ENCODE measurements at regions not wholly inside any gene's neighbourhood (a gene's known extent, or its start where the extent isn't known, plus 50 kb on each side); places are given as distances from the start of the nearest gene placed in this dataset.

DNA sequence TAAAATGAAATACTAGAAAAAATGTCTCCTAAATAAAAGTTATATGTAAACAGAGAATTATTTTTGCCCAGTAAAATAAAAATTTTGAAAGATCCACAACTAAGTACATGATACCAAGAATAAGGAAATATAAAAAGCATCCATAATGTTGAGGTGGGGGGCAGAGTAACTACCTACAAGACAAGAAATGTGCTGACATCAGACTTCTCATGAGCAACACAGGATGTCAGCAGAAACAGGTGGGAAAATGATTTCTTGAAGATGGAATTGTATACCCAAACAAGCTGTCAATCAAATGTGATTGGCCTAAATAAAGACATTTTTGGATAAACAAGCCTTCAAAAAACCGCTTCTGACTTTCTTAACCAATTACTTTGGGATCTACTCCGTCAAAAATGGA, 143.9 kb upstream of the LIPC start:
- 0 out of 3 replicates have a peak, but pooled peaks cover 2% of the 10 kb centered on the region for H3K4me1 ChIP-seq
- FAIRE-seq (no peak), DNase-seq (ENCODE audit: low read depth in 1 of 2, low spot score in 1 of 2) (no peak), ATAC-seq (no peak)
- ChIA-PET POLR2A (no interaction called here), CTCF (no interaction called here)
- peak; percentile 76 for TF ChIP-seq MAFK (IDR thresholded peaks at IDR 0.05; ENCODE audit: partially characterized antibody)
- TF ChIP-seq KDM5A (IDR thresholded peaks at IDR 0.05): no peak
- H3K9me3 ChIP-seq: peaks cover 7% of the 10 kb centered on the region; the same call in 1 of the 3 replicates
- WGBS (ENCODE audit: missing lambda C conversion rate): 80% methylated on average over 2 of the region's 2 CpGs
- no peak overlapping the region for H3K4me3 ChIP-seq
- no peak overlapping the region for H3K4me2 ChIP-seq
- no peak overlapping the region for H3K27ac ChIP-seq

DNA sequence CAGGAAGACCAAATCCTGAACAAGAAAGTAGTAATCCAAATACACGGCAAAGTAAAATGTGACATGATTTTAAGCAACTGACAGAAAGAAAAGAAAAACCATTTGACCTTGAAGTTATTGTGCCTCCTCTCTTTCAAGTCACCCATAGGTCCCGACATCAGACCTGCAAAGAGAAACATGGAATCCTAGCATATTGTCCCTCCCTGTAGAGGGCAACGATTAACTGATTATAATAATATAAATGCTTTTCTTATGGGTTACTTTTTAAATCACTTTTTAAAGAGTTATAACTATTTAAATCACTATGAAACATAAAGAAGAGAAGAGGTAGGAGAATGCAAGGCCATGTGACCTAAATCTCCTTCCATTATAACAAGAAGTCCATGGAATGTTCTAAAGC, 143.2 kb upstream of the LIPC start:
- DNase-seq (ENCODE audit: low read depth in 1 of 2, low spot score in 1 of 2): no peak
- Histone ChIP-seq H3K27ac (no peak overlapping the region), H3K9me3 (peaks cover 7% of the 10 kb centered on the region; the same call in 1 of the 3 replicates), H3K4me1 (0 out of 3 replicates have a peak, but pooled peaks cover 2% of the 10 kb centered on the region), H3K4me3 (no peak overlapping the region), H3K4me2 (no peak overlapping the region)
- no peak for TF ChIP-seq NFE2L2 (conservative IDR thresholded peaks at IDR 0.05; ENCODE audit: low read length)
- TF ChIP-seq RAD21 (conservative IDR thresholded peaks at IDR 0.05 in 1 of 2, IDR thresholded peaks at IDR 0.05 in 1 of 2): 0 out of 5 replicates have a peak, but pooled peaks of 1 of the 2 experiments have one; percentile 15
- FAIRE-seq: no peak
- 78% methylated on average over 3 of the region's 3 CpGs for WGBS (ENCODE audit: missing lambda C conversion rate)
- ChIA-PET POLR2A (no interaction called here), CTCF (interaction anchor here (0.9 kb wide), 1 partner anchor 69 kb away, joined by 3 read pairs; no protein-coding TSS in a partner anchor)
- ATAC-seq: no peak

DNA sequence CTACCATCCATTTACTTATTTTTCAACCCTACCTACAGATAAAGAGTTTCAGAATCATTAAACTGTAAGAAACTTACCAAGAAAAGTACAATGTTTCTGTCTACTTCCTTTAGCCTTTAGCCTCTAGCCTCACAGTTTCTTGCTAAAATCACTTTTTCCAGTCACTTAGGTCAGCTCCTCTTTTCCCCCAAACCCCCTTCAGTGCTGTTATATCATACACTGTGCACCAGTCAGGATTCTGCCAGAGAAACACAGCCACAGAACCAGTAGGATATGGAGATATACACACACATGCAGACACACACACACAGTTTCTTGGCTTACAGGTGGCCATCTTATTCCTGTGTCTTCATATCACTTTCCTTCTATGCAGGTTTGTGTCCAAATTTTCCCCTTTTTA, 139.9 kb upstream of the LIPC start:
- DNase-seq (ENCODE audit: low read depth in 1 of 2, low spot score in 1 of 2): no peak
- H3K9me3 ChIP-seq: peaks cover 22% of the 10 kb centered on the region
- TF ChIP-seq RFX5 (IDR thresholded peaks at IDR 0.05) (no peak), HDAC2 (IDR thresholded peaks at IDR 0.05) (no peak)
- TF ChIP-seq, protein P1, sequence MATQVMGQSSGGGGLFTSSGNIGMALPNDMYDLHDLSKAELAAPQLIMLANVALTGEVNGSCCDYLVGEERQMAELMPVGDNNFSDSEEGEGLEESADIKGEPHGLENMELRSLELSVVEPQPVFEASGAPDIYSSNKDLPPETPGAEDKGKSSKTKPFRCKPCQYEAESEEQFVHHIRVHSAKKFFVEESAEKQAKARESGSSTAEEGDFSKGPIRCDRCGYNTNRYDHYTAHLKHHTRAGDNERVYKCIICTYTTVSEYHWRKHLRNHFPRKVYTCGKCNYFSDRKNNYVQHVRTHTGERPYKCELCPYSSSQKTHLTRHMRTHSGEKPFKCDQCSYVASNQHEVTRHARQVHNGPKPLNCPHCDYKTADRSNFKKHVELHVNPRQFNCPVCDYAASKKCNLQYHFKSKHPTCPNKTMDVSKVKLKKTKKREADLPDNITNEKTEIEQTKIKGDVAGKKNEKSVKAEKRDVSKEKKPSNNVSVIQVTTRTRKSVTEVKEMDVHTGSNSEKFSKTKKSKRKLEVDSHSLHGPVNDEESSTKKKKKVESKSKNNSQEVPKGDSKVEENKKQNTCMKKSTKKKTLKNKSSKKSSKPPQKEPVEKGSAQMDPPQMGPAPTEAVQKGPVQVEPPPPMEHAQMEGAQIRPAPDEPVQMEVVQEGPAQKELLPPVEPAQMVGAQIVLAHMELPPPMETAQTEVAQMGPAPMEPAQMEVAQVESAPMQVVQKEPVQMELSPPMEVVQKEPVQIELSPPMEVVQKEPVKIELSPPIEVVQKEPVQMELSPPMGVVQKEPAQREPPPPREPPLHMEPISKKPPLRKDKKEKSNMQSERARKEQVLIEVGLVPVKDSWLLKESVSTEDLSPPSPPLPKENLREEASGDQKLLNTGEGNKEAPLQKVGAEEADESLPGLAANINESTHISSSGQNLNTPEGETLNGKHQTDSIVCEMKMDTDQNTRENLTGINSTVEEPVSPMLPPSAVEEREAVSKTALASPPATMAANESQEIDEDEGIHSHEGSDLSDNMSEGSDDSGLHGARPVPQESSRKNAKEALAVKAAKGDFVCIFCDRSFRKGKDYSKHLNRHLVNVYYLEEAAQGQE (IDR thresholded peaks at IDR 0.05): no peak
- ChIA-PET CTCF (no interaction called here), POLR2A (no interaction called here)
- peak; percentile 88 for FAIRE-seq
- ATAC-seq: no peak
- no peak overlapping the region for H3K4me3 ChIP-seq
- H3K4me1 ChIP-seq: no peaks in the 10 kb centered on the region
- no peak overlapping the region for H3K4me2 ChIP-seq
- no peak overlapping the region for H3K27ac ChIP-seq

DNA sequence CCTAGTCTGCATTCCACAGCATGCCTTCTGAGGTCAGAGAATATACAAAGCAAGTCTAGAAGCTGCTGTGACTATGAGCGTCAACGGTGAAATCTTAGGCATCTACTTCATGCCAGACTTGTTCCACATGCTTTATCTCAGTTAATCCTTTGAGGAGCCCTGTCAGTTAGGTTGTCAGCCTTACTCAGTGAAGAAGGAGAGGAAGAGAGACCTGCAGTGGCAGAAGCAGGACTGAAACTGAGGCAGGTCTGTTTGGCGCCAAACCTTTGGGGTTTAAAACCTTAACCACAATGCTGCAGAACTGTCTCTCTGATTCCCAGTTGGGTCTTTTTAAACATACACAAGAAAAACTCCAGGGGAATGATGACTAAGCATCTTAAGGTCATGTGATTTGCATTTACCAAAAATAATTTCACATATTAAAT, 139.0 kb upstream of the LIPC start:
- no peak for TF ChIP-seq HOXB5 (CRISPR knock-in tag; IDR thresholded peaks at IDR 0.05)
- peak; percentile 75 for TF ChIP-seq MAFK (IDR thresholded peaks at IDR 0.05; ENCODE audit: partially characterized antibody)
- Histone ChIP-seq H3K4me1 (no peaks in the 10 kb centered on the region), H3K4me2 (no peak overlapping the region), H3K9me3 (peaks cover 29% of the 10 kb centered on the region), H3K4me3 (no peak overlapping the region), H3K27ac (no peak overlapping the region)
- peak; percentile 32 for FAIRE-seq
- no peak for ATAC-seq
- ChIA-PET CTCF (interaction anchor here (0.5 kb wide), 1 partner anchor 13 kb away, joined by 3 read pairs; no protein-coding TSS in a partner anchor), POLR2A (no interaction called here)
- no peak for DNase-seq (ENCODE audit: low read depth in 1 of 2, low spot score in 1 of 2)
- 90% methylated on average over 3 of the region's 3 CpGs for WGBS (ENCODE audit: missing lambda C conversion rate)

DNA sequence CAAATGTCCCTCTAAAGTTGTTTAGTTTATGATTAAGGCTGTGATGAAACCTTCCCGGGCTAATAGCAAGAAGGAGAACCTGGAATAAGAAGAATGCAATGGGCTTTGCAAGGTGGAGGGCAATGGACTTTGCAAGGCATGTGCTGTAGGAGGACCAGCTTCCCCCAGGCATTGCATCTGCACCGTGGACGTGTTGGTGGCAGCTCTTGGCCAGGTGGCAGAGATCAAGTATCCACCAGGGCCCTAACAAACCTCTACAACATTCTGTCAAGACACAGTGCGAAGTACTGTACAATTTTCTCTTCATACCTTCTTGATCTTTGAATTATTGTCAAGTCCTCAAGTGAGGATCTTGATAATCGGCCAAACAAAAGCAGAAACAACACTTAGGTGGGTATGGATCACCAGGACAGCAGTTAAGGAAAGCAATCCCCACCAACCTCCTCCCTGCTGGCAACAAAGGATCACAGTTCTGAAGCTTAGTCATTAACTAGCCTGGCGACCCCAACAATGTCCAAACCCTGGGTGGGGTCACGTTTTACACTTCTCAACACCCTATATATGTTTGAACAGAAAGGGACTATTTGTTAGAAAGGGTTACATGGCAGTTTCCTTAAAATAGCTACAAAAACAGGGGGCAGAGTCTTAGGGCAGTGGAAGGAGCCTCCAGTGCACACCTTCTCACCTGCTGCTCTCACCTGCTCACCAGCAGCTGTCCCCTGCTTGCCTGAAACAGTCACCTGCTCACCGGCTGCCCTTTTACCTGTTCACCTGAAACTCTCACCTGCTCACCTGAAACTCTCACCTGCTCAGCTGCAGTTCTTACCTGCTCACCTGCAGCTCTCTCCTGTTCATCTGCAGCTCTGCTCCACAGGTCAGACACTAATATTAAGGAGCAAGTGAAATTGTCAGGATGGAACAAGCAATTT, 137.9 kb upstream of the LIPC start:
- no peak for DNase-seq (ENCODE audit: low read depth in 1 of 2, low spot score in 1 of 2)
- Histone ChIP-seq H3K27ac (no peak overlapping the region), H3K4me3 (no peak overlapping the region), H3K9me3 (peaks cover 29% of the 10 kb centered on the region), H3K4me1 (no peaks in the 10 kb centered on the region), H3K4me2 (no peak overlapping the region)
- 49% methylated on average over 8 of the region's 8 CpGs for WGBS (ENCODE audit: missing lambda C conversion rate)
- POLR2A ChIA-PET: no interaction called here
- FAIRE-seq: no peak
- TF ChIP-seq, protein P2, sequence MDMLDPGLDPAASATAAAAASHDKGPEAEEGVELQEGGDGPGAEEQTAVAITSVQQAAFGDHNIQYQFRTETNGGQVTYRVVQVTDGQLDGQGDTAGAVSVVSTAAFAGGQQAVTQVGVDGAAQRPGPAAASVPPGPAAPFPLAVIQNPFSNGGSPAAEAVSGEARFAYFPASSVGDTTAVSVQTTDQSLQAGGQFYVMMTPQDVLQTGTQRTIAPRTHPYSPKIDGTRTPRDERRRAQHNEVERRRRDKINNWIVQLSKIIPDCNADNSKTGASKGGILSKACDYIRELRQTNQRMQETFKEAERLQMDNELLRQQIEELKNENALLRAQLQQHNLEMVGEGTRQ (IDR thresholded peaks at IDR 0.05): no peak
- TF ChIP-seq RFX5 (IDR thresholded peaks at IDR 0.05): no peak
- TF ChIP-seq EHMT2 (IDR thresholded peaks at IDR 0.05; ENCODE audit: low read depth): no peak
- TF ChIP-seq MAFK (IDR thresholded peaks at IDR 0.05; ENCODE audit: partially characterized antibody): no peak
- no peak for TF ChIP-seq CEBPB (IDR thresholded peaks at IDR 0.05)
- no peak for TF ChIP-seq MAZ (IDR thresholded peaks at IDR 0.05; ENCODE audit: borderline replicate concordance, low read depth, low read length)
- no peak for TF ChIP-seq RARB (CRISPR knock-in tag; IDR thresholded peaks at IDR 0.05)
- TF ChIP-seq CHD2 (IDR thresholded peaks at IDR 0.05; ENCODE audit: low read length, partially characterized antibody): no peak
- TF ChIP-seq HOXB5 (CRISPR knock-in tag; IDR thresholded peaks at IDR 0.05): no peak
- TF ChIP-seq, protein P3, sequence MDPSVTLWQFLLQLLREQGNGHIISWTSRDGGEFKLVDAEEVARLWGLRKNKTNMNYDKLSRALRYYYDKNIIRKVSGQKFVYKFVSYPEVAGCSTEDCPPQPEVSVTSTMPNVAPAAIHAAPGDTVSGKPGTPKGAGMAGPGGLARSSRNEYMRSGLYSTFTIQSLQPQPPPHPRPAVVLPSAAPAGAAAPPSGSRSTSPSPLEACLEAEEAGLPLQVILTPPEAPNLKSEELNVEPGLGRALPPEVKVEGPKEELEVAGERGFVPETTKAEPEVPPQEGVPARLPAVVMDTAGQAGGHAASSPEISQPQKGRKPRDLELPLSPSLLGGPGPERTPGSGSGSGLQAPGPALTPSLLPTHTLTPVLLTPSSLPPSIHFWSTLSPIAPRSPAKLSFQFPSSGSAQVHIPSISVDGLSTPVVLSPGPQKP (IDR thresholded peaks at IDR 0.05; ENCODE audit: low read depth, low read length): no peak
- no peak for TF ChIP-seq POLR2A (IDR thresholded peaks at IDR 0.05; ENCODE audit: low read length)
- no peak for TF ChIP-seq TFCP2L1 (CRISPR knock-in tag; IDR thresholded peaks at IDR 0.05)
- ATAC-seq: no peak
- CTCF ChIA-PET: interaction anchor here (1.0 to 2.0 kb wide), 5 partner anchors 9 to 66 kb away, joined by 3 to 8 read pairs (median 3); no protein-coding TSS in a partner anchor
